ENCODE measurements at regions not wholly inside any gene's neighbourhood (a gene's known extent, or its start where the extent isn't known, plus 50 kb on each side); places are given as distances from the start of the nearest gene placed in this dataset.

DNA sequence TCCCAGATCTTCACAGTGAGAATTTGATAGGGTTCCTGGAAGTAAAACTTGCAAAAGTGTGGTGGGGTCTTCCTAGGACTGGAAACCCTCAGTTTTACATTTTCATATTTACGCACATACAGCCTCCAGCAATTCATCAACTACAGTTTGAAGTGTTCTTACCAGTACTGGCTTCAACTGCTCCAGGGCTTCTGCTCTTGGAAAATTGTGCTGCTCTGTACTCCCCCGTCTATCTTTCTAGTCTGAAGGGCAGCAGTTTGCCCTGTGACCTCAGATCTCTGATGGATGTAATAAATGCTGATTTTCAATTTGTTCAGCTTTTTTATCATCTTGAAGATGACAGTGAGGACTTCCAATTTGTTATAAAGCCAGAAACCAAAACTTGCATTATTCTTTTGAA is 458.9 kb upstream of the FSTL5 start:
- Mint-ChIP-seq H3K36me3 (ENCODE audit: insufficient read depth in 2 of 2) (no peaks in the 10 kb centered on the region), H3K4me1 (ENCODE audit: low read depth) (no peaks in the 10 kb centered on the region)
- ATAC-seq (replicated peaks in 1 of 2) = no peak

GRCh38 chr4:162610116-162610515 is 446.3 kb upstream of the FSTL5 start:
- DNase-seq (no peak), ATAC-seq (replicated peaks in 1 of 2) (no peak)
- Mint-ChIP-seq H3K36me3 (ENCODE audit: insufficient read depth in 2 of 2) (no peaks in the 10 kb centered on the region), H3K4me3 (no peak overlapping the region), H3K9me3 (peaks cover 0 to 2% of the 10 kb centered on the region in 2 donors), H3K4me1 (ENCODE audit: low read depth) (no peaks in the 10 kb centered on the region), H3K27ac (no peak overlapping the region), H3K27me3 (ENCODE audit: low read depth) (no peaks in the 10 kb centered on the region)

More for the DNA sequence above, 458.9 kb upstream of the FSTL5 start:
- Mint-ChIP-seq H3K27me3 (ENCODE audit: low read depth) (no peaks in the 10 kb centered on the region), H3K9me3 (peaks cover 0 to 9% of the 10 kb centered on the region in 2 donors), H3K4me3 (no peak overlapping the region), H3K27ac (no peak overlapping the region)
- DNase-seq = no peak

DNA sequence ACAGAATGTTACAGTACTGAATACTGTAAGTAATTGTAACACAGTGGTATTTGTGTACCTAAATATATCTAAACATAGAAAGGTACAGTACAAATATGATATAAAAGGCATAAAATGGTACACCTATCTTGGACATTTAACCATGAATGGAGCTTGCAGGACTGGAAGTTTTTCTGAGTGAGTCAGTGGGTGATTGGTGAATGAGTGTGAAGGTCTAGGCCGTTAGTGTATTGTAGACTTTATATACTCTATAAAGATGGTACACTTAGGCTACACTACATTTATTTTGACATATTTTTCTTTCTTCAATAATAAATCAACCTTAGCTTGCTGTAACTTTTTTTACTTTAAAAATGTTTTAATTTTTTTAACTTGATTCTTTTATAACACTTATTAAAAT is 422.5 kb upstream of the FSTL5 start:
- Mint-ChIP-seq H3K27me3 (ENCODE audit: low read depth) (no peaks in the 10 kb centered on the region), H3K4me3 (no peak overlapping the region), H3K9me3 (peaks cover 1 to 2% of the 10 kb centered on the region in 2 donors), H3K27ac (no peak overlapping the region), H3K4me1 (ENCODE audit: low read depth) (no peaks in the 10 kb centered on the region), H3K36me3 (ENCODE audit: insufficient read depth in 2 of 2) (no peaks in the 10 kb centered on the region)
- ATAC-seq (replicated peaks in 1 of 2) = no peak
- no peak for DNase-seq

DNA sequence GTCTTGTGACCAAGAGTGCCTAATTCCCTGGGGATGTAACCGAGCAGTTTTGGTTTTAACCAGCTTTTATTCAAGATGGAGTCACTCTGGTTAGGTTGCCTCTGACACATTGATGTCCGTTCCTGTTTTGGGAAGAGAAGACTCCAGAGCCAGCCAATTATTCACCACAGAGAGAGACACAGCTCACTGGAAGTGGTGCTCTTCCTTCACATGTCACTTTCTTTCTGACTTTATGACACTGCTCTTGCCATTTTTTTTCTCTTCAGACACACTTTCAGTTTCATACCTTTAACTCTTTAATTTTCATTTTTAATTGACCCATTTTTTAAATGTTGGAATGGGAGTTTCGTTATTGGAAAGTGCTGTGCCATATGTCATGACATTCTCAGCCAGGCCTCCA is 418.4 kb upstream of the FSTL5 start:
- no peak for DNase-seq
- H3K4me1 Mint-ChIP-seq (ENCODE audit: low read depth) = no peaks in the 10 kb centered on the region
- H3K9me3 Mint-ChIP-seq = peaks cover 1 to 2% of the 10 kb centered on the region in 2 donors
- ATAC-seq (replicated peaks in 1 of 2) = no peak
- H3K36me3 Mint-ChIP-seq (ENCODE audit: insufficient read depth in 2 of 2) = no peaks in the 10 kb centered on the region
- H3K4me3 Mint-ChIP-seq = no peak overlapping the region
- no peak overlapping the region for H3K27ac Mint-ChIP-seq
- H3K27me3 Mint-ChIP-seq (ENCODE audit: low read depth) = no peaks in the 10 kb centered on the region

- no peak overlapping the region for H3K4me3 Mint-ChIP-seq
- H3K9me3 Mint-ChIP-seq = peaks cover 5 to 7% of the 10 kb centered on the region in 2 donors
- H3K27me3 Mint-ChIP-seq (ENCODE audit: low read depth) = no peaks in the 10 kb centered on the region
Measured at GRCh38 chr4:162565730-162566129, 401.9 kb upstream of the FSTL5 start.

GRCh38 chr4:162560073-162560472 is 396.3 kb upstream of the FSTL5 start:
- H3K36me3 Mint-ChIP-seq (ENCODE audit: insufficient read depth in 2 of 2) = no peaks in the 10 kb centered on the region
- no peak overlapping the region for H3K4me3 Mint-ChIP-seq
- no peak overlapping the region for H3K27ac Mint-ChIP-seq
- no peaks in the 10 kb centered on the region for H3K27me3 Mint-ChIP-seq (ENCODE audit: low read depth)
- no peaks in the 10 kb centered on the region for H3K4me1 Mint-ChIP-seq (ENCODE audit: low read depth)
- H3K9me3 Mint-ChIP-seq = peaks cover 2 to 7% of the 10 kb centered on the region in 2 donors
- no peak for ATAC-seq (replicated peaks in 1 of 2)
- no peak for DNase-seq

More at GRCh38 chr4:162565730-162566129, 401.9 kb upstream of the FSTL5 start:
- Mint-ChIP-seq H3K36me3 (ENCODE audit: insufficient read depth in 2 of 2) (no peaks in the 10 kb centered on the region), H3K4me1 (ENCODE audit: low read depth) (no peaks in the 10 kb centered on the region), H3K27ac (no peak overlapping the region)
- no peak for DNase-seq
- ATAC-seq (replicated peaks in 1 of 2) = no peak

DNA sequence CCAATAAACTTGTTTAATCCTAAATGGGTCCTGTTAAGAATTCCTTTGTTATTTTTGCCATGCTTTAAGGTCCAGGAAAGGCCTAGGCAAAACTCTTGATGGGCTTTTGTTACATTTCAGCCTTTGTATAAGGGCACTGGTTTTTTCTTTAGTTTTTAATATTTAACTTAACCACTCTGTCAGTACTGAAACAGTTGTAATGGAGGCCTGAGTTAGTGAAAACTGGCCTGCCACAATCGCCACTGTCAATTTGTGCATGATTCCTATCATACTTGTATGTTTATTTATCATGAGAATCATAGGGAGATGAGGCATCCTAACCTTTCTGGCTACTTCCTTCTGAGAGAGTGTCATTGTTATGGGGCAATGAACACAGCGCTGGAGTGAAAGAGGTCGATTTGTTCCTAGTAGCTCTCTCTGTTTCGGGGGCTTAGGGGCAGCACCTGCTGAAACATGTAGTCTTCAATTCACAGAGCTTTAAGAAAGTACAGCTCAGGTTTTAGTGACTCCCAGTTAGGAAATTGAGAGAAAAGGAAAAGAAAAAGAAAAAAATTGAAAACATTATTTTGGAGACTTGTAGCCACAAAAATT is 393.8 kb upstream of the FSTL5 start:
- no peak for ATAC-seq (replicated peaks in 1 of 2)
- Mint-ChIP-seq H3K27me3 (ENCODE audit: low read depth) (no peaks in the 10 kb centered on the region), H3K27ac (no peak overlapping the region), H3K9me3 (peaks cover 0 to 4% of the 10 kb centered on the region in 2 donors), H3K4me3 (no peak overlapping the region), H3K36me3 (ENCODE audit: insufficient read depth in 2 of 2) (no peaks in the 10 kb centered on the region), H3K4me1 (ENCODE audit: low read depth) (no peaks in the 10 kb centered on the region)
- DNase-seq = no peak

DNA sequence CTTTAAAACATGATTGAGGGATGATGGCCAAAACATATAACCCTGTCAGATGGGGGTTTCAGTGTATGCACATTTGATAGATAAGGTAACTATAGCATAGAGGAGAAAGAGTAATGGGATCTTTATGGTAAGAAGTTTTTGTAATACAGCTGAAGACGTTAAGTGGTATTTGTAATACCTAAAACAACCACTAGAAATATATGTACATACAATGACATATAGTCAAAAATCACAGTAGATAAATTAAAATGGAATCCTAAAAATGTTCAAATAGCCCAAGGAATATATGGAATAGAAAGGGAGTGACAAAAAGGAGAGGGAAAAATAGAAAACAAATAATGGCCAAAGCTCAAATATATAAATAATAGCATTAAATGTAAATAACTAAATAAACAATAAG is 371.3 kb upstream of the FSTL5 start:
- Mint-ChIP-seq H3K36me3 (ENCODE audit: insufficient read depth in 2 of 2) (no peaks in the 10 kb centered on the region), H3K27ac (no peak overlapping the region), H3K4me3 (no peak overlapping the region), H3K27me3 (ENCODE audit: low read depth) (no peaks in the 10 kb centered on the region), H3K4me1 (ENCODE audit: low read depth) (no peaks in the 10 kb centered on the region), H3K9me3 (peaks cover 2 to 14% of the 10 kb centered on the region in 2 donors)
- DNase-seq = no peak
- ATAC-seq (replicated peaks in 1 of 2) = no peak

GRCh38 chr4:162523171-162523570 is 359.4 kb upstream of the FSTL5 start:
- ATAC-seq (replicated peaks in 1 of 2) (no peak), DNase-seq (no peak)
- Mint-ChIP-seq H3K9me3 (peaks cover 2 to 7% of the 10 kb centered on the region in 2 donors), H3K27me3 (ENCODE audit: low read depth) (no peaks in the 10 kb centered on the region), H3K36me3 (ENCODE audit: insufficient read depth in 2 of 2) (no peaks in the 10 kb centered on the region), H3K4me3 (no peak overlapping the region), H3K4me1 (ENCODE audit: low read depth) (no peaks in the 10 kb centered on the region), H3K27ac (no peak overlapping the region)

DNA sequence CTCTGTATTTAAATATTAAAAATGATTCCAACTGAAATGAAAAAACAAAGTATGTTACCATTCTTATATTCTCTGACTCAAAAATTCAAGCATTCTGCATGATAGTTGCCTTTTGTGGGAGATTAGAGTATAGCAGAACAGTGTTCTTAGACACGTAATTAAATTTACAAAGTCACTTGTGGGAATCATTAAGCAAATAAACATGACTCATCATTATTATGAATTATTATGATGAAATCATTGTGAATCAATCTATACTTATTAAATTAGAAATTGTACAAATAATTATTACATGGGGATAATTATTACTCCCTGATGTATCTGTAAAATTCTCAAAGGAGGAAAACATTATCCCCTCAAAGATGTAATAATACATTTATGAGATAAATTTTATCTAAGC is 358.9 kb upstream of the FSTL5 start:
- Mint-ChIP-seq H3K27ac (no peak overlapping the region), H3K36me3 (ENCODE audit: insufficient read depth in 2 of 2) (no peaks in the 10 kb centered on the region), H3K9me3 (peaks cover 2 to 7% of the 10 kb centered on the region in 2 donors), H3K4me3 (no peak overlapping the region), H3K4me1 (ENCODE audit: low read depth) (no peaks in the 10 kb centered on the region), H3K27me3 (ENCODE audit: low read depth) (no peaks in the 10 kb centered on the region)
- DNase-seq = no peak
- no peak for ATAC-seq (replicated peaks in 1 of 2)

DNA sequence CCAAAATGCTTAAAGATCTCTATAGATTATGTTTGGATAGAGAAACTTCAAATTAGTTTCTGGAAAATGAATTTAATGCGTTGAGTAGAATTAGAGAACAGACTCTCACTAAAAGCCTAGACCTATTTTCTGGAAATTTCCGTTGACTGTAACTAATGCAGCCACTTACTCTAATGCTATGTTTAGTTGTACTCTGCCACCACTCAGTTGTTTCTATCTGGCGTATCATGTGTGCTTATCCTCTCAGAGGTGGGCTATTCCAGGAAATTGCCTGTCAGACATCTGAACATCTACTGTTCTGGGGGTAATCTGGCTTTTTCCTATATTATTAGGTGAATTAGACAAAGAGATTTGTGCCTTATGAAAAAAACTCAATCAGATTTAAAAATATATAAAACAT is 347.1 kb upstream of the FSTL5 start:
- no peak overlapping the region for H3K4me3 Mint-ChIP-seq
- no peaks in the 10 kb centered on the region for H3K4me1 Mint-ChIP-seq (ENCODE audit: low read depth)
- H3K27ac Mint-ChIP-seq = no peak overlapping the region
- DNase-seq = no peak
- ATAC-seq (replicated peaks in 1 of 2) = no peak
- no peaks in the 10 kb centered on the region for H3K27me3 Mint-ChIP-seq (ENCODE audit: low read depth)
- no peaks in the 10 kb centered on the region for H3K9me3 Mint-ChIP-seq
- H3K36me3 Mint-ChIP-seq (ENCODE audit: insufficient read depth in 2 of 2) = no peaks in the 10 kb centered on the region

- no peaks in the 10 kb centered on the region for H3K36me3 Mint-ChIP-seq (ENCODE audit: insufficient read depth in 2 of 2)
- ATAC-seq (replicated peaks in 1 of 2) (no peak), DNase-seq (no peak)
- H3K4me3 Mint-ChIP-seq = no peak overlapping the region
- H3K9me3 Mint-ChIP-seq = no peaks in the 10 kb centered on the region
- no peaks in the 10 kb centered on the region for H3K27me3 Mint-ChIP-seq (ENCODE audit: low read depth)
- no peak overlapping the region for H3K27ac Mint-ChIP-seq
- H3K4me1 Mint-ChIP-seq (ENCODE audit: low read depth) = no peaks in the 10 kb centered on the region
Measured at GRCh38 chr4:162510115-162510514, 346.3 kb upstream of the FSTL5 start.

GRCh38 chr4:162509333-162509732 is 345.5 kb upstream of the FSTL5 start:
- DNase-seq (no peak), ATAC-seq (replicated peaks in 1 of 2) (no peak)
- H3K9me3 Mint-ChIP-seq = no peaks in the 10 kb centered on the region
- H3K36me3 Mint-ChIP-seq (ENCODE audit: insufficient read depth in 2 of 2) = no peaks in the 10 kb centered on the region
- H3K4me3 Mint-ChIP-seq = no peak overlapping the region
- no peaks in the 10 kb centered on the region for H3K4me1 Mint-ChIP-seq (ENCODE audit: low read depth)
- H3K27me3 Mint-ChIP-seq (ENCODE audit: low read depth) = no peaks in the 10 kb centered on the region
- no peak overlapping the region for H3K27ac Mint-ChIP-seq

- Mint-ChIP-seq H3K4me1 (ENCODE audit: low read depth) (no peaks in the 10 kb centered on the region), H3K9me3 (no peaks in the 10 kb centered on the region), H3K36me3 (ENCODE audit: insufficient read depth in 2 of 2) (no peaks in the 10 kb centered on the region), H3K27me3 (ENCODE audit: low read depth) (no peaks in the 10 kb centered on the region), H3K4me3 (no peak overlapping the region), H3K27ac (no peak overlapping the region)
- ATAC-seq (replicated peaks in 1 of 2) = no peak
- DNase-seq = no peak
Measured at GRCh38 chr4:162506253-162506652, 342.5 kb upstream of the FSTL5 start.
